IMR-90 (cell line): ENCODE measurements at regions not wholly inside any gene's neighbourhood (a gene's known extent, or its start where the extent isn't known, plus 50 kb on each side); places are given as distances from the start of the nearest gene placed in this dataset.

ENCODE experiments used
- CEBPB ChIP-seq: IDR thresholded peaks from 2 replicates; pipeline ENCODE4 v1.6.1; 2012; ENCODE audit warnings: low read depth, low read length, improper control_type of control experiment
- CTCF ChIP-seq: conservative IDR thresholded peaks from 2 replicates; pipeline ENCODE4 v1.5.1; 2012; ENCODE audit warnings: mild to moderate bottlenecking, low read depth, low read length, improper control_type of control experiment
- MAFK ChIP-seq: IDR thresholded peaks from 2 replicates; pipeline ENCODE4 v1.6.1; 2012; ENCODE audit warnings: low read depth, low read length, improper control_type of control experiment
- MXI1 ChIP-seq: IDR thresholded peaks from 2 replicates; pipeline ENCODE4 v1.6.1; 2012; ENCODE audit warnings: low read depth, mild to moderate bottlenecking, low read length, moderate library complexity, borderline replicate concordance
- POLR2A ChIP-seq: IDR thresholded peaks from 2 replicates; pipeline ENCODE4 v1.6.1; 2012; ENCODE audit warnings: mild to moderate bottlenecking, low read depth, low read length

DNA sequence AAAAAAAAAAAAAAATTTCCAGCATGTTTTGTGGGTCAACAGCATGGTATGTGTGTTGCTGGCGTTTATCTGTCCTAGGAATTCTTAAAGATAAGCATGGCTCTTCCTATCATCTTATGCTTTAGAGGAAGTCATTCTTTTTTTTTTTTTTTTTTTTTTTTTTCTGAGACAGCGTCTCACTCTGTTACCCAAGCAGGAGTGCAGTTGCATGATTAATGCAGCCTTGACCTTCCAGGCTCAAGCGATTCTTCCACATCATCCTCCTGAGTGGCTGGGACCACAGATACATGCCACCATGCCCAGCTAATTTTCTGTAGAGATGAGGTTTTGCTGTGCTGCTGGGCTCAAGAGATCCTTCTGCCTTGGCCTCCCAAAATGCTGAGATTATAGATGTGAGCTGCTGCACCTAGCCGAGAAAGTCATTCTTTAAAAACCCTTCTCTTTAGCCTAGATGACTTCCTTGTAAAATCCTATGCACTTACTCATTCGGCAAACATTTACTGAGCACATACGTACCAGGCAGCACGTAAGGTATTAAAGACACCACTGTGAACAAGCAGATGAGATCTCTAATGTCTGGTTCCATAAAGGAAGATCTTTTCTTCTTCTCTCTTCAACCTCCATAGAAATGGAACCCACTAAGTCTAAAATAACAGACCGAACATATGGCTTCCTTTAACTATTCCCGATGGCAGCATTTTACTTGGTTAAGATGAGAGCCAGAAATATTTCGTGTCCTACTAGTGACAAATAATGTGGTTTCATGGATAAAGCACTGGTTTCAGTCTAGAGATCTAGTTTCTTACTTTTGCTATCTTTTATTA is 122.4 kb downstream of the RIN2 start:
- TF ChIP-seq MXI1 (no peak), MAFK (no peak), CEBPB (peak; percentile 66), CTCF (no peak), POLR2A (peak; percentile 51; the same call in 1 of the 2 replicates)
